IMR-90 (cell line): ENCODE measurements at regions not wholly inside any gene's neighbourhood (a gene's known extent, or its start where the extent isn't known, plus 50 kb on each side); places are given as distances from the start of the nearest gene placed in this dataset.

Experiments used
- ATAC-seq: fragments of 200-7000 bp; cut with Tn5 transposase; 2 replicates; pipeline ENCODE4 v1.9.1; 2020; ENCODE audit warnings: low read depth, mild to moderate bottlenecking, moderate library complexity
- BruUV-seq: library from RNA; stranded (reverse); fragments of 400-500 nt; replicated peaks from 2 replicates; lab custom pipeline; 2021; lab: Mats Ljungman, UMichigan
- CTCF ChIA-PET: fragments of 300-600 bp; formaldehyde crosslinking; extraction: SDS; loops from one replicate; lab custom pipeline; 2021; ENCODE audit warnings: antibody characterized with exemption; lab: Yijun Ruan, JAX
- POLR2A ChIA-PET: fragments of 300-600 bp; sonication (Branson Sonifier 250); formaldehyde crosslinking; loops from one replicate; lab custom pipeline; 2022; ENCODE audit warnings: antibody characterized with exemption; ENCODE audit not compliant: unreplicated experiment; lab: Charles Lee
- DNase-seq: peaks from one replicate; pipeline ENCODE4 v3.0.0; 2013
- H2AFZ ChIP-seq: replicated peaks from 2 replicates; pipeline ENCODE3; 2013; ENCODE audit warnings: low read length, mild to moderate bottlenecking; ENCODE audit not compliant: poor library complexity
- H2AK5ac ChIP-seq: 2 replicates; pipeline ENCODE4 v1.6.1; 2013; ENCODE audit warnings: low read depth, low read length, inconsistent platforms
- H2AK9ac ChIP-seq: replicated peaks from 2 replicates; pipeline ENCODE3; 2013; ENCODE audit warnings: mild to moderate bottlenecking, low read depth, low read length, moderate library complexity; ENCODE audit not compliant: poor library complexity
- H2BK120ac ChIP-seq: 2 replicates; pipeline ENCODE4 v1.6.1; 2013; ENCODE audit warnings: low read depth, low read length, inconsistent platforms
- H2BK15ac ChIP-seq: 3 replicates; pipeline ENCODE4 v1.6.1; 2013; ENCODE audit warnings: low read depth, low read length, inconsistent platforms
- H2BK20ac ChIP-seq: 2 replicates; pipeline ENCODE4 v1.6.1; 2013; ENCODE audit warnings: low read depth, mild to moderate bottlenecking, inconsistent platforms, low read length, moderate library complexity
- H2BK5ac ChIP-seq: 2 replicates; pipeline ENCODE4 v1.6.1; 2013; ENCODE audit warnings: mild to moderate bottlenecking, low read depth, low read length, inconsistent platforms; ENCODE audit not compliant: poor library complexity, severe bottlenecking
- H3K14ac ChIP-seq: replicated peaks from 2 replicates; pipeline ENCODE4 v1.6.1; 2013; ENCODE audit warnings: low read depth, low read length, inconsistent platforms
- H3K18ac ChIP-seq: 2 replicates; pipeline ENCODE4 v1.6.1; 2013; ENCODE audit warnings: low read depth, low read length, control low read depth
- H3K23ac ChIP-seq: 2 replicates; pipeline ENCODE4 v1.6.1; 2013; ENCODE audit warnings: low read depth, low read length, inconsistent platforms
- H3K27ac ChIP-seq: 2 replicates; pipeline ENCODE4 v1.5.1; 2013; ENCODE audit warnings: mild to moderate bottlenecking, control low read depth, low read length; ENCODE audit not compliant: insufficient read depth
- H3K27me3 ChIP-seq: 2 replicates; pipeline ENCODE4 v1.6.1; 2013; ENCODE audit warnings: low read length; ENCODE audit not compliant: control insufficient read depth, insufficient read depth
- H3K36me3 ChIP-seq: 2 replicates; pipeline ENCODE4 v1.6.1; 2013; ENCODE audit warnings: low read length, mixed read lengths; ENCODE audit not compliant: control insufficient read depth, insufficient read depth
- H3K4ac ChIP-seq: 2 replicates; pipeline ENCODE4 v1.6.1; 2013; ENCODE audit warnings: low read depth, low read length, inconsistent platforms
- H3K4me1 ChIP-seq: 2 replicates; pipeline ENCODE4 v1.6.1; 2013; ENCODE audit warnings: low read length, mixed read lengths; ENCODE audit not compliant: control insufficient read depth, insufficient read depth
- H3K4me2 ChIP-seq: 2 replicates; pipeline ENCODE4 v1.6.1; 2013; ENCODE audit warnings: low read depth, mild to moderate bottlenecking, control low read depth, low read length, moderate library complexity
- H3K4me3 ChIP-seq: 2 replicates; pipeline ENCODE4 v1.5.1; 2013; ENCODE audit warnings: low read depth, mild to moderate bottlenecking, control low read depth, low read length, moderate library complexity; ENCODE audit not compliant: insufficient read depth
- H3K56ac ChIP-seq: 2 replicates; pipeline ENCODE4 v1.6.1; 2013; ENCODE audit warnings: low read length, inconsistent platforms; ENCODE audit not compliant: insufficient read depth; ENCODE audit errors: extremely low read depth
- H3K79me1 ChIP-seq, 2 experiments: 2 replicates each; pipeline ENCODE4 v1.6.1; 2013; ENCODE audit warnings: low read length in 2 of 2, inconsistent platforms in 1 of 2, low read depth in 1 of 2
- H3K9ac ChIP-seq: 2 replicates; pipeline ENCODE4 v1.6.1; 2013; ENCODE audit warnings: low read depth, low read length, control low read depth
- H3K9me1 ChIP-seq: 2 replicates; pipeline ENCODE4 v1.6.1; 2013; ENCODE audit warnings: low read length, inconsistent platforms; ENCODE audit not compliant: insufficient read depth
- H3K9me3 ChIP-seq: 2 replicates; pipeline ENCODE4 v1.6.1; 2013; ENCODE audit warnings: low read length; ENCODE audit not compliant: control insufficient read depth, insufficient read depth
- H4K20me1 ChIP-seq: 2 replicates; pipeline ENCODE4 v1.6.1; 2013; ENCODE audit warnings: low read length, inconsistent platforms; ENCODE audit not compliant: insufficient read depth
- H4K5ac ChIP-seq: 2 replicates; pipeline ENCODE4 v1.6.1; 2013; ENCODE audit warnings: mild to moderate bottlenecking, low read depth, low read length, control low read depth
- H4K8ac ChIP-seq, 2 experiments: 2 replicates each; pipeline ENCODE4 v1.6.1; 2013; ENCODE audit warnings: low read depth in 2 of 2, low read length in 2 of 2, control low read depth in 1 of 2, inconsistent platforms in 1 of 2
- H4K91ac ChIP-seq: 2 replicates; pipeline ENCODE4 v1.6.1; 2013; ENCODE audit warnings: low read depth, low read length, inconsistent platforms; ENCODE audit not compliant: insufficient read depth
- BHLHE40 ChIP-seq: fragments of 150-350 bp; IDR thresholded peaks from 2 replicates; pipeline ENCODE4 v1.6.1; 2016; ENCODE audit warnings: mild to moderate bottlenecking, low read depth, low read length
- CEBPB ChIP-seq: IDR thresholded peaks from 2 replicates; pipeline ENCODE4 v1.6.1; 2012; ENCODE audit warnings: low read depth, low read length, improper control_type of control experiment
- CHD1 ChIP-seq: IDR thresholded peaks from 2 replicates; pipeline ENCODE4 v1.6.1; 2012; ENCODE audit warnings: low read depth, low read length, improper control_type of control experiment
- ELK1 ChIP-seq: fragments of 150-350 bp; IDR thresholded peaks from 2 replicates; pipeline ENCODE4 v1.6.1; 2016; ENCODE audit warnings: low read depth, mild to moderate bottlenecking, low read length, moderate library complexity, borderline replicate concordance
- FOS ChIP-seq: fragments of 150-350 bp; IDR thresholded peaks from 2 replicates; pipeline ENCODE4 v1.6.1; 2016; ENCODE audit warnings: low read depth, low read length
- MAFK ChIP-seq: IDR thresholded peaks from 2 replicates; pipeline ENCODE4 v1.6.1; 2012; ENCODE audit warnings: low read depth, low read length, improper control_type of control experiment
- MAZ ChIP-seq: IDR thresholded peaks from 2 replicates; pipeline ENCODE4 v1.6.1; 2012; ENCODE audit warnings: low read depth, mild to moderate bottlenecking, low read length, improper control_type of control experiment, moderate library complexity, borderline replicate concordance
- MXI1 ChIP-seq: IDR thresholded peaks from 2 replicates; pipeline ENCODE4 v1.6.1; 2012; ENCODE audit warnings: low read depth, mild to moderate bottlenecking, low read length, moderate library complexity, borderline replicate concordance
- NFE2L2 ChIP-seq: fragments of 150-350 bp; IDR thresholded peaks from 2 replicates; pipeline ENCODE4 v1.6.1; 2016; ENCODE audit warnings: low read depth, mild to moderate bottlenecking, low read length
- POLR2A ChIP-seq: IDR thresholded peaks from 2 replicates; pipeline ENCODE4 v1.6.1; 2012; ENCODE audit warnings: mild to moderate bottlenecking, low read depth, low read length
- RAD21 ChIP-seq: IDR thresholded peaks from 2 replicates; pipeline ENCODE4 v1.6.1; 2012; ENCODE audit warnings: low read length, improper control_type of control experiment
- RCOR1 ChIP-seq: IDR thresholded peaks from 2 replicates; pipeline ENCODE4 v1.6.1; 2012; ENCODE audit warnings: mild to moderate bottlenecking, low read length, improper control_type of control experiment; ENCODE audit not compliant: insufficient replicate concordance
- RFX5 ChIP-seq: IDR thresholded peaks from 2 replicates; pipeline ENCODE4 v1.8.0; 2012; ENCODE audit warnings: low read depth, mild to moderate bottlenecking, low read length, moderate library complexity
- SMC3 ChIP-seq: fragments of 150-350 bp; IDR thresholded peaks from 2 replicates; pipeline ENCODE4 v1.6.1; 2016; ENCODE audit warnings: low read depth, mild to moderate bottlenecking, antibody characterized with exemption, low read length, moderate library complexity
- USF2 ChIP-seq: fragments of 150-350 bp; IDR thresholded peaks from 2 replicates; pipeline ENCODE4 v1.6.1; 2017; ENCODE audit warnings: mild to moderate bottlenecking, antibody characterized with exemption, low read length, low read depth
- WGBS, 2 experiments: methylation state at CpG; one replicate each; pipeline versions ENCODE4 v1.1.5 to v1.1.7; 2013; ENCODE audit warnings: missing lambda C conversion rate in 2 of 2; ENCODE audit not compliant: insufficient read length in 1 of 2; ENCODE audit errors: extremely low coverage in 2 of 2; 5-methylcytosine and 5-hydroxymethylcytosine counted together
- dilution Hi-C: fragments of 300-500 bp; cut with HindIII; formaldehyde crosslinking; loops from one replicate; pipeline ENCODE4 v1.14.3; 2018; ENCODE audit warnings: low sequenced_read_pairs; ENCODE audit not compliant: unreplicated experiment
- in situ Hi-C: fragments of 300-500 bp; cut with MboI; formaldehyde crosslinking; loops from 3 replicates; pipeline ENCODE4 v1.14.3; 2019; ENCODE audit warnings: low sequenced_read_pairs, inconsistent platforms, mixed read lengths
- intact Hi-C: fragments of 100-400 bp; cut with micrococcal nuclease; formaldehyde crosslinking; loops from 2 replicates; pipeline ENCODE4 v1.10.0; 2022

- no peak overlapping the region for H3K27ac ChIP-seq
- H2BK15ac ChIP-seq, result peak overlapping the region; percentile 64; the same call in 1 of the 3 replicates
- WGBS, 2 experiments, result no CpG with 5 or more reads among the region's 3 CpGs
- in situ Hi-C loops, result no loop called here
- peaks cover 4% of the 10 kb centered on the region; the same call in 1 of the 2 replicates for H3K4me1 ChIP-seq
- no peak overlapping the region for H3K4me2 ChIP-seq
- intact Hi-C loops, result no loop called here
- no peaks in the 10 kb centered on the region for H3K36me3 ChIP-seq
- no peak overlapping the region for H3K4me3 ChIP-seq
- H3K18ac ChIP-seq, result peak overlapping the region; percentile 0; the same call in 1 of the 2 replicates
- no peak overlapping the region for H3K4ac ChIP-seq
- 0 out of 2 replicates have a peak overlapping the region, but pooled peaks have one; percentile 25 for H4K91ac ChIP-seq
- dilution Hi-C loops, result no loop called here
- H3K9me1 ChIP-seq, result no peaks in the 10 kb centered on the region
- no TSS peak for BruUV-seq
- H3K23ac ChIP-seq, result no peak overlapping the region
- no peak overlapping the region for H3K56ac ChIP-seq
- no peak overlapping the region for H2AK5ac ChIP-seq
- H3K27me3 ChIP-seq, result no peaks in the 10 kb centered on the region
- DNase-seq, result no peak
- peak overlapping the region; percentile 41; the same call in 1 of the 2 replicates for H2BK20ac ChIP-seq
- no peak overlapping the region for H4K8ac ChIP-seq
- no peak overlapping the region for H3K9ac ChIP-seq
- peak overlapping the region; percentile 46; the same call in 1 of the 2 replicates for H3K14ac ChIP-seq
- no peak overlapping the region for H2BK5ac ChIP-seq
- peak overlapping the region; percentile 26; the same call in 1 of the 2 replicates for H2BK120ac ChIP-seq
- no peak for ATAC-seq
- TF ChIP-seq RAD21 (no peak), RFX5 (no peak), BHLHE40 (no peak), USF2 (no peak), NFE2L2 (no peak), CHD1 (no peak), MXI1 (no peak), ELK1 (no peak), FOS (no peak), RCOR1 (no peak), MAFK (no peak), MAZ (no peak), SMC3 (no peak), POLR2A (no peak), CEBPB (no peak)
- no peaks in the 10 kb centered on the region for H3K9me3 ChIP-seq
- no peak overlapping the region for H2AK9ac ChIP-seq
- H2AFZ ChIP-seq, result no peak overlapping the region
- ChIA-PET CTCF (no interaction called here), POLR2A (no interaction called here)
- no peak overlapping the region; the same call in 1 of the 2 replicates for H4K5ac ChIP-seq
- no peaks in the 10 kb centered on the region for H4K20me1 ChIP-seq
- H3K79me1 ChIP-seq, result no peaks in the 10 kb centered on the region
These were observed 545.9 kb downstream of the PLPP3 start for GRCh38 chr1:56033321-56034037.
